BJ (cell line): ENCODE measurements at regions not wholly inside any gene's neighbourhood (a gene's known extent, or its start where the extent isn't known, plus 50 kb on each side); places are given as distances from the start of the nearest gene placed in this dataset.

Source experiments
- CTCF ChIA-PET: fragments of 350-600 bp; formaldehyde crosslinking; extraction: SDS; loops from one replicate; lab custom pipeline; 2021; ENCODE audit warnings: antibody characterized with exemption, inconsistent platforms; lab: Yijun Ruan, JAX
- POLR2A ChIA-PET: fragments of 300-600 bp; sonication (Branson Sonifier 250); formaldehyde crosslinking; extraction: SDS; loops from one replicate; lab custom pipeline; 2021; ENCODE audit warnings: antibody characterized with exemption; lab: Charles Lee
- DNase-seq: peaks from one replicate; pipeline ENCODE4 v3.0.0-alpha.2; 2011; ENCODE audit warnings: low read depth
- H3K27me3 ChIP-seq: 2 replicates; pipeline ENCODE4 v1.6.0; 2011; ENCODE audit warnings: low read length; ENCODE audit not compliant: control insufficient read depth, insufficient read depth
- H3K36me3 ChIP-seq: 2 replicates; pipeline ENCODE4 v1.5.1; 2011; ENCODE audit warnings: low read length; ENCODE audit not compliant: control insufficient read depth, insufficient read depth
- H3K4me3 ChIP-seq: 2 replicates; pipeline ENCODE4 v1.5.1; 2011; ENCODE audit warnings: low read depth, mild to moderate bottlenecking, control low read depth, low read length
- CTCF ChIP-seq: IDR thresholded peaks from 2 replicates; pipeline ENCODE4 v1.5.1; 2011; ENCODE audit warnings: low read depth, mild to moderate bottlenecking, control low read depth, inconsistent platforms, low read length, moderate library complexity; ENCODE audit not compliant: insufficient read depth

- no peak for DNase-seq
- H3K27me3 ChIP-seq = peaks cover 1% of the 10 kb centered on the region
- H3K4me3 ChIP-seq = no peak overlapping the region
- no peaks in the 10 kb centered on the region for H3K36me3 ChIP-seq
- TF ChIP-seq CTCF = no peak
- ChIA-PET POLR2A (no interaction called here), CTCF (no interaction called here)
These were observed 103.5 kb downstream of the RPS24 start for GRCh38 chr10:78137147-78137546.

- POLR2A ChIA-PET = no interaction called here
- DNase-seq = no peak
- H3K27me3 ChIP-seq = peaks cover 5% of the 10 kb centered on the region
- CTCF ChIA-PET = no interaction called here
- no peak overlapping the region for H3K4me3 ChIP-seq
- no peak for TF ChIP-seq CTCF
- H3K36me3 ChIP-seq = no peaks in the 10 kb centered on the region
These were observed 105.7 kb downstream of the RPS24 start for GRCh38 chr10:78139341-78139740.

- POLR2A ChIA-PET = no interaction called here
- no peak for TF ChIP-seq CTCF
- CTCF ChIA-PET = interaction anchor here (1.0 kb wide), 1 partner anchor 11 kb away, joined by 3 read pairs; no protein-coding TSS in a partner anchor
These were observed 106.5 kb downstream of the RPS24 start for GRCh38 chr10:78140066-78140630.

GRCh38 chr10:78143576-78143975 lies 109.9 kb downstream of the RPS24 start:
- no peak for DNase-seq
- H3K36me3 ChIP-seq = no peaks in the 10 kb centered on the region
- H3K27me3 ChIP-seq = peaks cover 8% of the 10 kb centered on the region
- ChIA-PET CTCF (no interaction called here), POLR2A (no interaction called here)
- H3K4me3 ChIP-seq = no peak overlapping the region
- no peak for TF ChIP-seq CTCF

More at GRCh38 chr10:78140066-78140630, 106.5 kb downstream of the RPS24 start:
- Histone ChIP-seq H3K4me3 (no peak overlapping the region), H3K36me3 (no peaks in the 10 kb centered on the region), H3K27me3 (peaks cover 5% of the 10 kb centered on the region)
- no peak for DNase-seq

GRCh38 chr10:78146200-78146599 lies 112.5 kb downstream of the RPS24 start:
- Histone ChIP-seq H3K36me3 (no peaks in the 10 kb centered on the region), H3K27me3 (peaks cover 7% of the 10 kb centered on the region), H3K4me3 (no peak overlapping the region)
- no peak for DNase-seq
- ChIA-PET POLR2A (no interaction called here), CTCF (no interaction called here)
- TF ChIP-seq CTCF = no peak
